H1 (cell line): ENCODE measurements at regions not wholly inside any gene's neighbourhood (a gene's known extent, or its start where the extent isn't known, plus 50 kb on each side); places are given as distances from the start of the nearest gene placed in this dataset.

ENCODE experiments used
- CTCF ChIA-PET: fragments of 300-600 bp; sonication (Branson Sonifier 250); formaldehyde crosslinking; loops from one replicate; lab custom pipeline; 2021; ENCODE audit not compliant: partially characterized antibody; lab: Charles Lee
- POLR2A ChIA-PET: fragments of 300-600 bp; sonication (Branson Sonifier 250); formaldehyde crosslinking; loops from one replicate; lab custom pipeline; 2021; ENCODE audit warnings: inconsistent platforms; ENCODE audit not compliant: partially characterized antibody; lab: Charles Lee
- DNase-seq, 2 experiments: peaks; one replicate each; pipeline versions ENCODE4 v3.0.0 to v3.0.0-alpha.2; 2010 to 2022; ENCODE audit warnings: low spot score in 2 of 2, low read depth in 1 of 2, mixed read lengths in 1 of 2
- FAIRE-seq: peaks from 2 replicates; lab custom pipeline; 2011; peaks lifted over from hg19 to GRCh38; lab: Jason Lieb, UNC
- H2AFZ ChIP-seq: 2 replicates; pipeline ENCODE4 v1.8.1; 2012; ENCODE audit warnings: low read length, inconsistent platforms
- H2AK5ac ChIP-seq: 2 replicates; pipeline ENCODE4 v1.6.1; 2013; ENCODE audit warnings: low read depth, low read length
- H2BK120ac ChIP-seq: replicated peaks from 2 replicates; pipeline ENCODE3; 2013; ENCODE audit warnings: low read depth, low read length, inconsistent platforms
- H2BK12ac ChIP-seq: 2 replicates; pipeline ENCODE4 v1.6.1; 2013; ENCODE audit warnings: low read depth, low read length
- H2BK15ac ChIP-seq: 2 replicates; pipeline ENCODE4 v1.6.1; 2013; ENCODE audit warnings: low read length
- H2BK20ac ChIP-seq: 2 replicates; pipeline ENCODE4 v1.6.1; 2013; ENCODE audit warnings: low read length
- H2BK5ac ChIP-seq: 2 replicates; pipeline ENCODE4 v1.6.1; 2013; ENCODE audit warnings: low read depth, low read length
- H3K14ac ChIP-seq: 2 replicates; pipeline ENCODE4 v1.6.1; 2013; ENCODE audit warnings: inconsistent platforms; ENCODE audit not compliant: insufficient read length
- H3K18ac ChIP-seq: 2 replicates; pipeline ENCODE4 v1.6.1; 2013; ENCODE audit warnings: low read length; ENCODE audit errors: extremely low read depth
- H3K23ac ChIP-seq: 2 replicates; pipeline ENCODE4 v1.6.1; 2013; ENCODE audit warnings: inconsistent platforms; ENCODE audit not compliant: insufficient read length
- H3K23me2 ChIP-seq: 2 replicates; pipeline ENCODE4 v1.6.1; 2013; ENCODE audit warnings: low read depth, low read length
- H3K27ac ChIP-seq: 2 replicates; pipeline ENCODE4 v1.6.1; 2011; ENCODE audit warnings: low read depth, low read length, inconsistent platforms
- H3K27me3 ChIP-seq, 4 experiments: replicated peaks in 1 of 4; 1 replicate in 1 of 4; 2 replicates in 3 of 4; pipeline versions ENCODE4 v1.6.1 to v1.8.1; 2011 to 2013; ENCODE audit warnings: low read length in 3 of 4, mild to moderate bottlenecking in 3 of 4, inconsistent platforms in 2 of 4, mixed read lengths in 2 of 4, moderate library complexity in 1 of 4; ENCODE audit not compliant: control insufficient read depth in 3 of 4, insufficient read depth in 3 of 4; ENCODE audit errors: extremely low read depth in 1 of 4
- H3K36me3 ChIP-seq, 4 experiments: 2 replicates each; pipeline versions ENCODE4 v1.6.1 to v1.8.1; 2011 to 2013; ENCODE audit warnings: mild to moderate bottlenecking in 4 of 4, low read length in 3 of 4, moderate library complexity in 2 of 4, control low read depth in 1 of 4, inconsistent platforms in 1 of 4; ENCODE audit not compliant: insufficient read depth in 4 of 4, control insufficient read depth in 2 of 4
- H3K4ac ChIP-seq: replicated peaks from 2 replicates; pipeline ENCODE3; 2013; ENCODE audit warnings: low read length, low read depth, mixed read lengths, inconsistent platforms; ENCODE audit not compliant: insufficient read length
- H3K4me1 ChIP-seq, 4 experiments: replicated peaks in 1 of 4; 1 replicate in 1 of 4; 2 replicates in 3 of 4; pipeline versions ENCODE4 v1.6.1 to v1.8.1; 2011 to 2013; ENCODE audit warnings: low read length in 3 of 4, inconsistent platforms in 2 of 4, mixed read lengths in 1 of 4; ENCODE audit not compliant: insufficient read depth in 4 of 4, control insufficient read depth in 3 of 4
- H3K4me2 ChIP-seq, 2 experiments: 2 replicates each; pipeline versions ENCODE4 v1.6.1 to v1.8.1; 2011 to 2013; ENCODE audit warnings: low read depth in 2 of 2, low read length in 2 of 2, control low read depth in 1 of 2, inconsistent platforms in 1 of 2, mild to moderate bottlenecking in 1 of 2; ENCODE audit not compliant: insufficient read depth in 1 of 2
- H3K4me3 ChIP-seq, 4 experiments: fragments of 200-600, 300-600 bp in 1 of 4; sonication (generic), shearing (Covaris generic), sonication (Bioruptor Twin) in 1 of 4; 2 replicates each; pipeline versions ENCODE4 v1.5.1 to v1.8.1; 2011 to 2016; ENCODE audit warnings: low read length in 4 of 4, low read depth in 3 of 4, control low read depth in 2 of 4, inconsistent platforms in 2 of 4, mild to moderate bottlenecking in 2 of 4, mixed read lengths in 1 of 4, moderate library complexity in 1 of 4; ENCODE audit not compliant: insufficient read depth in 2 of 4; ENCODE audit errors: extremely low read depth in 1 of 4
- H3K56ac ChIP-seq: replicated peaks from 2 replicates; pipeline ENCODE3; 2013; ENCODE audit warnings: low read depth, mild to moderate bottlenecking, mixed read lengths, low read length, inconsistent platforms; ENCODE audit not compliant: insufficient read length
- H3K79me1 ChIP-seq: 2 replicates; pipeline ENCODE4 v1.6.1; 2013; ENCODE audit warnings: low read depth, low read length, control low read depth
- H3K79me2 ChIP-seq, 2 experiments: 2 replicates each; pipeline versions ENCODE4 v1.6.1 to v1.8.1; 2012 to 2013; ENCODE audit warnings: low read length in 2 of 2, mild to moderate bottlenecking in 2 of 2, inconsistent platforms in 1 of 2; ENCODE audit not compliant: insufficient read depth in 2 of 2, control insufficient read depth in 1 of 2
- H3K9ac ChIP-seq, 4 experiments: replicated peaks in 1 of 4; 1 replicate in 1 of 4; 2 replicates in 3 of 4; pipeline versions ENCODE4 v1.6.1 to v1.8.1; 2011 to 2013; ENCODE audit warnings: low read depth in 3 of 4, low read length in 3 of 4, control low read depth in 2 of 4, mild to moderate bottlenecking in 2 of 4, moderate library complexity in 2 of 4, inconsistent platforms in 1 of 4; ENCODE audit errors: extremely low read depth in 1 of 4
- H3K9me3 ChIP-seq, 2 experiments: 2 replicates each; pipeline versions ENCODE4 v1.6.1 to v1.8.1; 2012 to 2013; ENCODE audit warnings: mild to moderate bottlenecking in 2 of 2, moderate library complexity in 2 of 2, control low read depth in 1 of 2, inconsistent platforms in 1 of 2, low read depth in 1 of 2, low read length in 1 of 2, mixed read lengths in 1 of 2; ENCODE audit not compliant: insufficient read depth in 2 of 2
- H4K20me1 ChIP-seq, 2 experiments: replicated peaks in 1 of 2; 2 replicates each; pipeline versions ENCODE3 to v1.8.1; 2011 to 2013; ENCODE audit warnings: inconsistent platforms in 2 of 2, low read length in 2 of 2, mild to moderate bottlenecking in 1 of 2; ENCODE audit not compliant: insufficient read depth in 2 of 2, control insufficient read depth in 1 of 2
- H4K5ac ChIP-seq: 2 replicates; pipeline ENCODE4 v1.6.1; 2013; ENCODE audit warnings: low read length, low read depth, mixed read lengths, inconsistent platforms; ENCODE audit not compliant: insufficient read length
- H4K8ac ChIP-seq: 2 replicates; pipeline ENCODE4 v1.8.0; 2013; ENCODE audit warnings: mild to moderate bottlenecking, moderate library complexity, low read length, inconsistent platforms; ENCODE audit not compliant: insufficient read depth; ENCODE audit errors: extremely low read depth
- H4K91ac ChIP-seq: replicated peaks from 2 replicates; pipeline ENCODE3; 2013; ENCODE audit warnings: low read length, mixed read lengths, inconsistent platforms; ENCODE audit not compliant: insufficient read length
- CBX8 ChIP-seq: fragments of 300-800, 300-1000 bp; sonication (generic); IDR thresholded peaks from 2 replicates; pipeline ENCODE4 v1.7.1; 2016; ENCODE audit warnings: low read depth, low read length, borderline replicate concordance
- KDM4A ChIP-seq: IDR thresholded peaks from one replicate; pipeline ENCODE4 v1.7.1; 2012; ENCODE audit warnings: low read depth, mild to moderate bottlenecking, moderate library complexity, low read length, inconsistent platforms; ENCODE audit not compliant: severe bottlenecking
- PHF8 ChIP-seq: fragments of 200-600 bp; sonication (generic); conservative IDR thresholded peaks from 2 replicates; pipeline ENCODE4 v1.7.1; 2012; ENCODE audit warnings: low read depth, mild to moderate bottlenecking, inconsistent platforms, low read length, moderate library complexity
- POLR2A ChIP-seq, 2 experiments: IDR thresholded peaks; 1 replicate in 1 of 2; 2 replicates in 1 of 2; pipeline ENCODE4 v1.6.1; 2011; ENCODE audit warnings: low read depth in 2 of 2, low read length in 2 of 2, mild to moderate bottlenecking in 2 of 2; ENCODE audit errors: control extremely low read depth in 1 of 2
- POLR2AphosphoS5 ChIP-seq: IDR thresholded peaks from 2 replicates; pipeline ENCODE4 v1.6.1; 2011; ENCODE audit warnings: low read depth, low read length
- SAP30 ChIP-seq: fragments of 300-600 bp; sonication (generic); IDR thresholded peaks from 2 replicates; pipeline ENCODE4 v1.7.1; 2012; ENCODE audit warnings: low read length, moderate library complexity, mild to moderate bottlenecking, inconsistent platforms; ENCODE audit not compliant: insufficient read depth, insufficient replicate concordance
- SP1 ChIP-seq: IDR thresholded peaks from 2 replicates; pipeline ENCODE4 v1.6.1; 2011; ENCODE audit warnings: low read depth, low read length
- SRF ChIP-seq: IDR thresholded peaks from 2 replicates; pipeline ENCODE4 v1.6.1; 2011; ENCODE audit warnings: mild to moderate bottlenecking, low read depth, low read length, moderate library complexity
- TAF1 ChIP-seq: IDR thresholded peaks from 2 replicates; pipeline ENCODE4 v1.6.1; 2011; ENCODE audit warnings: mild to moderate bottlenecking, low read depth, low read length
- TAF7 ChIP-seq: optimal IDR thresholded peaks from 2 replicates; pipeline ENCODE3; 2011; ENCODE audit warnings: low read depth, mild to moderate bottlenecking, inconsistent platforms, low read length, moderate library complexity, borderline replicate concordance
- TEAD4 ChIP-seq: IDR thresholded peaks from 2 replicates; pipeline ENCODE4 v1.6.1; 2012; ENCODE audit warnings: low read depth, low read length, inconsistent platforms, mixed read lengths
- WGBS, 2 experiments: shearing (Covaris generic) in 1 of 2; methylation state at CpG; one replicate each; pipeline versions ENCODE4 v1.1.6 to v1.1.7; 2013 to 2015; ENCODE audit warnings: low lambda C conversion rate in 2 of 2, mixed read lengths in 2 of 2, inconsistent platforms in 1 of 2, low coverage in 1 of 2, missing lambda C conversion rate in 1 of 2; ENCODE audit not compliant: insufficient replicate concordance in 2 of 2, insufficient coverage in 1 of 2, insufficient read length in 1 of 2; ENCODE audit errors: extremely low coverage in 1 of 2, missing lambda C conversion rate in 1 of 2; 5-methylcytosine and 5-hydroxymethylcytosine counted together

GRCh38 chr16:26985100-26986065 is 81.3 kb upstream of the C16orf82 start:
- FAIRE-seq (peak; percentile 85), DNase-seq (peak; percentile 13 to 64)
- Histone ChIP-seq H3K4me3 (peak overlapping the region in 2 of 4 experiments; percentile 14 to 40; a peak in 5 of 8 replicates), H2BK5ac (peak overlapping the region; percentile 62), H3K79me1 (no peaks in the 10 kb centered on the region), H4K91ac (peak overlapping the region; percentile 26), H3K14ac (no peak overlapping the region), H3K4ac (peak overlapping the region; percentile 22), H3K18ac (peak overlapping the region; percentile 76), H2AFZ (no peak overlapping the region), H3K56ac (peak overlapping the region; percentile 5), H3K36me3 (no peaks in the 10 kb centered on the region), H3K4me1 (peaks cover 2 to 26% (median 16%) of the 10 kb centered on the region in 4 experiments; a peak in 5 of 7 replicates), H2BK12ac (peak overlapping the region; percentile 45), H2BK15ac (no peak overlapping the region), H3K4me2 (peak overlapping the region; percentile 55 to 63; a peak in 3 of 4 replicates), H2BK20ac (peak overlapping the region; percentile 82), H3K23ac (no peak overlapping the region), H2BK120ac (peak overlapping the region; percentile 90), H3K9ac (peak overlapping the region in 3 of 4 experiments; percentile 42 to 48 (median 45); a peak in 6 of 7 replicates), H4K20me1 (no peaks in the 10 kb centered on the region), H4K8ac (no peak overlapping the region; the same call in 1 of the 2 replicates), H3K27me3 (no peaks in the 10 kb centered on the region), H3K27ac (peak overlapping the region; percentile 94), H2AK5ac (peak overlapping the region; percentile 18; the same call in 1 of the 2 replicates), H3K9me3 (peaks cover 8 to 10% of the 10 kb centered on the region in 2 experiments; a peak in 3 of 4 replicates), H3K79me2 (no peaks in the 10 kb centered on the region), H4K5ac (peak overlapping the region; percentile 85), H3K23me2 (no peaks in the 10 kb centered on the region; the same call in 1 of the 2 replicates)
- ChIA-PET POLR2A (interaction anchor here (0.9 to 1.0 kb wide), 2 partner anchors 19 to 168 kb away, joined by 3 to 7 read pairs; no protein-coding TSS in a partner anchor), CTCF (interaction anchor here (1.2 to 1.4 kb wide), 2 partner anchors 64 to 93 kb away, joined by 3 read pairs; no protein-coding TSS in a partner anchor)
- 41% methylated on average over 17 of the region's 17 CpGs; no CpG with 5 or more reads in 1 of the 2 experiments for WGBS, 2 experiments
- TF ChIP-seq POLR2A (IDR thresholded peaks at IDR 0.05; ENCODE audit: control extremely low read depth in 1 of 2, low read depth in 2 of 2, low read length in 2 of 2) (peak; percentile 41 to 49; a peak in 2 of 3 replicates), TAF7 (peak; percentile 57), POLR2AphosphoS5 (peak; percentile 52; the same call in 1 of the 2 replicates), CBX8 (no peak), KDM4A (peak; percentile 15), TAF1 (0 out of 2 replicates have a peak, but pooled peaks have one; percentile 49), SAP30 (no peak), TEAD4 (no peak), PHF8 (0 out of 2 replicates have a peak, but pooled peaks have one; percentile 13), SP1 (0 out of 2 replicates have a peak, but pooled peaks have one; percentile 16), SRF (peak; percentile 89)
